HEK293T (cell line): ENCODE measurements at regions not wholly inside any gene's neighbourhood (a gene's known extent, or its start where the extent isn't known, plus 50 kb on each side); places are given as distances from the start of the nearest gene placed in this dataset.

Source experiments
- CTCF ChIA-PET: fragments of 350-600 bp; formaldehyde crosslinking; extraction: SDS; loops from one replicate; lab custom pipeline; 2021; ENCODE audit warnings: antibody characterized with exemption, inconsistent platforms; lab: Yijun Ruan, JAX
- POLR2A ChIA-PET: fragments of 350-600 bp; formaldehyde crosslinking; extraction: SDS; loops from one replicate; lab custom pipeline; 2020; ENCODE audit warnings: antibody characterized with exemption, inconsistent platforms; lab: Yijun Ruan, JAX
- DNase-seq: peaks from one replicate; pipeline ENCODE4 v3.0.0; 2012; ENCODE audit warnings: mixed read lengths; ENCODE audit errors: extremely low spot score
- ARNT ChIP-seq: fragments of 450-650 bp; IDR thresholded peaks from 2 replicates; pipeline ENCODE4 v1.6.1; 2017; ENCODE audit warnings: mild to moderate bottlenecking
- BHLHE40 ChIP-seq: fragments of 450-650 bp; IDR thresholded peaks from 2 replicates; pipeline ENCODE4 v1.6.1; 2016; ENCODE audit warnings: mild to moderate bottlenecking, moderate library complexity, borderline replicate concordance
- CTBP1 ChIP-seq: fragments of 450-650 bp; IDR thresholded peaks from 2 replicates; pipeline ENCODE4 v1.6.1; 2016; ENCODE audit warnings: borderline replicate concordance
- ELF4 ChIP-seq: fragments of 450-650 bp; IDR thresholded peaks from 2 replicates; pipeline ENCODE4 v1.6.1; 2017; ENCODE audit warnings: antibody characterized with exemption
- FOXA1 ChIP-seq: fragments of 450-650 bp; IDR thresholded peaks from 2 replicates; pipeline ENCODE4 v1.6.1; 2016; ENCODE audit warnings: mild to moderate bottlenecking
- FOXK2 ChIP-seq: fragments of 450-650 bp; IDR thresholded peaks from 2 replicates; pipeline ENCODE4 v1.6.1; 2016; ENCODE audit warnings: mild to moderate bottlenecking
- FOXM1 ChIP-seq: fragments of 450-650 bp; IDR thresholded peaks from 2 replicates; pipeline ENCODE4 v1.6.1; 2017; ENCODE audit warnings: mild to moderate bottlenecking, borderline replicate concordance
- HDGF ChIP-seq: fragments of 450-650 bp; IDR thresholded peaks from 2 replicates; pipeline ENCODE4 v1.6.1; 2017; ENCODE audit warnings: antibody characterized with exemption, borderline replicate concordance
- L3MBTL2 ChIP-seq: fragments of 450-650 bp; conservative IDR thresholded peaks from 2 replicates; pipeline ENCODE4 v1.6.1; 2016; ENCODE audit warnings: mild to moderate bottlenecking
- LEF1 ChIP-seq: fragments of 450-650 bp; IDR thresholded peaks from 2 replicates; pipeline ENCODE4 v1.6.1; 2017; ENCODE audit warnings: mild to moderate bottlenecking, borderline replicate concordance
- NFRKB ChIP-seq: fragments of 450-650 bp; IDR thresholded peaks from 2 replicates; pipeline ENCODE4 v1.6.1; 2016; ENCODE audit warnings: mild to moderate bottlenecking, moderate library complexity
- PKNOX1 ChIP-seq: fragments of 450-650 bp; IDR thresholded peaks from 2 replicates; pipeline ENCODE4 v1.6.1; 2016
- SP1 ChIP-seq: fragments of 450-650 bp; IDR thresholded peaks from 2 replicates; pipeline ENCODE4 v1.6.1; 2017
- SUZ12 ChIP-seq: fragments of 450-650 bp; IDR thresholded peaks from 2 replicates; pipeline ENCODE4 v1.6.1; 2016; ENCODE audit warnings: mild to moderate bottlenecking
- TARDBP ChIP-seq: fragments of 450-650 bp; IDR thresholded peaks from 2 replicates; pipeline ENCODE4 v1.6.1; 2016
- ZNF384 ChIP-seq: fragments of 450-650 bp; IDR thresholded peaks from 2 replicates; pipeline ENCODE4 v1.6.1; 2016

- ChIA-PET CTCF (no interaction called here), POLR2A (no interaction called here)
- TF ChIP-seq LEF1 (no peak), ARNT (no peak), NFRKB (no peak), BHLHE40 (no peak), ZNF384 (no peak), SUZ12 (no peak), SP1 (no peak), CTBP1 (no peak), ELF4 (no peak), L3MBTL2 (no peak)
- DNase-seq: no peak
These were observed 158.9 kb upstream of the EGFLAM start for GRCh38 chr5:38099205-38100168.

- DNase-seq: no peak
- TF ChIP-seq NFRKB (no peak), BHLHE40 (no peak), HDGF (no peak), PKNOX1 (no peak), SP1 (no peak), ELF4 (no peak), TARDBP (no peak), FOXA1 (no peak), FOXK2 (no peak), CTBP1 (no peak), SUZ12 (no peak), L3MBTL2 (no peak), ARNT (no peak)
- POLR2A ChIA-PET: no interaction called here
- CTCF ChIA-PET: interaction anchor here (1.1 kb wide), 1 partner anchor 171 kb away, joined by 3 read pairs; no protein-coding TSS in a partner anchor
These were observed 163.5 kb upstream of the EGFLAM start for GRCh38 chr5:38094889-38095288.

GRCh38 chr5:38093855-38094254, 164.5 kb upstream of the EGFLAM start:
- TF ChIP-seq NFRKB: no peak
- TF ChIP-seq LEF1: no peak
- no peak for TF ChIP-seq ELF4
- TF ChIP-seq L3MBTL2: no peak
- TF ChIP-seq FOXK2: no peak
- no peak for TF ChIP-seq SP1
- no peak for TF ChIP-seq FOXA1
- POLR2A ChIA-PET: no interaction called here
- CTCF ChIA-PET: interaction anchor here (1.1 kb wide), 1 partner anchor 172 kb away, joined by 3 read pairs; no protein-coding TSS in a partner anchor

GRCh38 chr5:38086777-38087176, 171.6 kb upstream of the EGFLAM start:
- no peak for TF ChIP-seq L3MBTL2
- no peak for TF ChIP-seq LEF1
- no peak for TF ChIP-seq SUZ12
- TF ChIP-seq BHLHE40: no peak
- TF ChIP-seq TARDBP: no peak
- TF ChIP-seq FOXA1: no peak
- TF ChIP-seq ELF4: no peak
- no peak for TF ChIP-seq SP1
- TF ChIP-seq ARNT: no peak
- no peak for TF ChIP-seq HDGF
- no peak for TF ChIP-seq CTBP1
- TF ChIP-seq NFRKB: no peak
- no peak for TF ChIP-seq ZNF384
- TF ChIP-seq PKNOX1: no peak
- no peak for TF ChIP-seq FOXK2

More at GRCh38 chr5:38093855-38094254, 164.5 kb upstream of the EGFLAM start:
- no peak for DNase-seq

GRCh38 chr5:38079620-38080402, 178.5 kb upstream of the EGFLAM start:
- TF ChIP-seq ZNF384 (no peak), SUZ12 (no peak), PKNOX1 (no peak), NFRKB (no peak), CTBP1 (no peak)
- CTCF ChIA-PET: no interaction called here
- DNase-seq: no peak
- POLR2A ChIA-PET: no interaction called here

More at GRCh38 chr5:38086777-38087176, 171.6 kb upstream of the EGFLAM start:
- no peak for DNase-seq
- ChIA-PET CTCF (no interaction called here), POLR2A (no interaction called here)

GRCh38 chr5:38078161-38078560, 180.2 kb upstream of the EGFLAM start:
- ChIA-PET POLR2A (no interaction called here), CTCF (no interaction called here)
- TF ChIP-seq FOXA1 (no peak), CTBP1 (no peak), BHLHE40 (no peak), NFRKB (no peak), LEF1 (no peak), FOXM1 (no peak), ZNF384 (no peak), L3MBTL2 (no peak), FOXK2 (no peak), SUZ12 (no peak), ELF4 (no peak), PKNOX1 (no peak), TARDBP (no peak), SP1 (no peak), ARNT (no peak), HDGF (no peak)
- no peak for DNase-seq
